ENCODE measurements at regions not wholly inside any gene's neighbourhood (a gene's known extent, or its start where the extent isn't known, plus 50 kb on each side); places are given as distances from the start of the nearest gene placed in this dataset.

- Histone ChIP-seq H3K4me3 (no peak overlapping the region), H3K27ac (no peak overlapping the region), H3K27me3 (no peaks in the 10 kb centered on the region), H3K4me1 (no peaks in the 10 kb centered on the region), H3K36me3 (no peaks in the 10 kb centered on the region), H3K9me3 (no peaks in the 10 kb centered on the region)
- TF ChIP-seq CTCF (IDR thresholded peaks at IDR 0.05) = no peak
- TF ChIP-seq POLR2A (IDR thresholded peaks at IDR 0.05) = no peak
- no peak for DNase-seq
Observed at GRCh38 chrX:74162199-74162598, 141.8 kb upstream of the ZCCHC13 start.

GRCh38 chrX:74160816-74161215 is 143.2 kb upstream of the ZCCHC13 start:
- Histone ChIP-seq H3K4me1 (no peaks in the 10 kb centered on the region), H3K27ac (no peak overlapping the region), H3K9me3 (no peaks in the 10 kb centered on the region), H3K27me3 (no peaks in the 10 kb centered on the region), H3K36me3 (no peaks in the 10 kb centered on the region), H3K4me3 (no peak overlapping the region)
- no peak for DNase-seq
- no peak for TF ChIP-seq CTCF (IDR thresholded peaks at IDR 0.05)
- no peak for TF ChIP-seq POLR2A (IDR thresholded peaks at IDR 0.05)

- no peak overlapping the region for H3K4me3 ChIP-seq
- no peaks in the 10 kb centered on the region for H3K36me3 ChIP-seq
- no peaks in the 10 kb centered on the region for H3K27me3 ChIP-seq
- no peaks in the 10 kb centered on the region for H3K4me1 ChIP-seq
- TF ChIP-seq CTCF (IDR thresholded peaks at IDR 0.05) = no peak
- TF ChIP-seq POLR2A (IDR thresholded peaks at IDR 0.05) = no peak
- H3K27ac ChIP-seq = no peak overlapping the region
- DNase-seq = no peak
- H3K9me3 ChIP-seq = no peaks in the 10 kb centered on the region
Observed at GRCh38 chrX:74160358-74160757, 143.6 kb upstream of the ZCCHC13 start.

- DNase-seq = no peak
- Histone ChIP-seq H3K9me3 (no peaks in the 10 kb centered on the region), H3K4me3 (no peak overlapping the region), H3K27me3 (no peaks in the 10 kb centered on the region), H3K27ac (no peak overlapping the region), H3K4me1 (no peaks in the 10 kb centered on the region), H3K36me3 (no peaks in the 10 kb centered on the region)
- TF ChIP-seq CTCF (IDR thresholded peaks at IDR 0.05) (no peak), POLR2A (IDR thresholded peaks at IDR 0.05) (no peak)
Observed at GRCh38 chrX:74147439-74147838, 156.5 kb upstream of the ZCCHC13 start.

- TF ChIP-seq POLR2A (IDR thresholded peaks at IDR 0.05) (no peak), CTCF (IDR thresholded peaks at IDR 0.05) (no peak)
- Histone ChIP-seq H3K9me3 (no peaks in the 10 kb centered on the region), H3K4me1 (no peaks in the 10 kb centered on the region), H3K27me3 (no peaks in the 10 kb centered on the region), H3K27ac (no peak overlapping the region), H3K4me3 (no peak overlapping the region), H3K36me3 (no peaks in the 10 kb centered on the region)
- DNase-seq = no peak
Observed at GRCh38 chrX:74138943-74139342, 165.0 kb upstream of the ZCCHC13 start.

- no peak overlapping the region for H3K4me3 ChIP-seq
- H3K27me3 ChIP-seq = no peaks in the 10 kb centered on the region
- no peaks in the 10 kb centered on the region for H3K4me1 ChIP-seq
- H3K9me3 ChIP-seq = no peaks in the 10 kb centered on the region
- TF ChIP-seq POLR2A (IDR thresholded peaks at IDR 0.05) (no peak), CTCF (IDR thresholded peaks at IDR 0.05) (peak; percentile 50 to 84 (median 62))
- H3K27ac ChIP-seq = no peak overlapping the region
- DNase-seq = peak in 1 of 3 donors; percentile 53
- no peaks in the 10 kb centered on the region for H3K36me3 ChIP-seq
Observed at GRCh38 chrX:74133156-74133796, 170.7 kb upstream of the ZCCHC13 start.
